Brain pericyte (primary cell): ENCODE measurements at regions not wholly inside any gene's neighbourhood (a gene's known extent, or its start where the extent isn't known, plus 50 kb on each side); places are given as distances from the start of the nearest gene placed in this dataset.

Experiments used
- DNase-seq: peaks from one replicate; pipeline ENCODE4 v3.0.0-alpha.2; 2012; ENCODE audit warnings: low read depth, low spot score

- peak; percentile 90 for DNase-seq
Observed at GRCh38 chr10:4663162-4663992, 162.6 kb upstream of the AKR1E2 start.

GRCh38 chr10:4662576-4663161 is 163.3 kb upstream of the AKR1E2 start:
- no peak for DNase-seq

- DNase-seq = no peak
Observed at GRCh38 chr10:4661511-4662255, 164.3 kb upstream of the AKR1E2 start.

DNA sequence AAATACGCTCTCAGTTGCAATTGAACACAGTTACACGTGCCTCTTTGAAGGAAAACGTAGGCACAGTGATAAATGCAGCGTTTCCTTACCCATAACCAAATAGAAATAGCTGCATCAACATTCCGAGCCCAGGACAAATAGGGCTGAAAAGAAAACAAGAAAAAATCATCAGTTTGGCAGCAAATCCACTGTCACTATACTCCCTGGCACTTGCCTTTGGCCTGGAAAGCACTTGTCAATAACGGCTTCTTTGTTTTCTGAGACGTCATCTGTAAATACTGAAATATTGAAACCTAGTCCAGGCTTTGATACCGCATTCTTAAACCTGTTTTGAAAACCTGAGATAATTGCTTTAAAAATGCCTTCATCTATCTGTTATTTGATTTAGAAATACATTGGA is 167.2 kb upstream of the AKR1E2 start:
- DNase-seq = no peak

- no peak for DNase-seq
Observed at GRCh38 chr10:4656576-4657194, 169.3 kb upstream of the AKR1E2 start.

GRCh38 chr10:4655879-4656278 is 170.1 kb upstream of the AKR1E2 start:
- no peak for DNase-seq

DNA sequence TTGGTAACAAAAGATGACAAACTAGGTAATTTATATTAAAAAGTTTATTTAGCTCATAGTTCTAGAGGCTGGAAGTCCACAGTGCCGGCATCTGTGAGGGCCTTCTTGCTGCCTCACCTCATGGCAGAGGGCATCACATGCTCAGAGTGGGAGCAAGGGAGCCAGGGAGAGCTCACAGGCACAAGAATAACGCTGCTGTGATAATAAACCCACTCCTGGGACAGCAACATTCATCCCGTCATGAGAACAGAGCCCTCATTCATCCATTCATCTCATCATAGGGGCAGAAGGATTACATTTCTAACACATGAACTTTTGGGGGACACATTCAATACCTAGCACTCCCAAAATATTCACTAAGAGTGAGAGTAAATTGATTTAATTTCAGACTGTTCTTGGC is 170.6 kb upstream of the AKR1E2 start:
- no peak for DNase-seq

- no peak for DNase-seq
Observed at GRCh38 chr10:4654496-4654895, 171.5 kb upstream of the AKR1E2 start.

- DNase-seq = no peak
Observed at GRCh38 chr10:4653160-4653559, 172.8 kb upstream of the AKR1E2 start.

DNA sequence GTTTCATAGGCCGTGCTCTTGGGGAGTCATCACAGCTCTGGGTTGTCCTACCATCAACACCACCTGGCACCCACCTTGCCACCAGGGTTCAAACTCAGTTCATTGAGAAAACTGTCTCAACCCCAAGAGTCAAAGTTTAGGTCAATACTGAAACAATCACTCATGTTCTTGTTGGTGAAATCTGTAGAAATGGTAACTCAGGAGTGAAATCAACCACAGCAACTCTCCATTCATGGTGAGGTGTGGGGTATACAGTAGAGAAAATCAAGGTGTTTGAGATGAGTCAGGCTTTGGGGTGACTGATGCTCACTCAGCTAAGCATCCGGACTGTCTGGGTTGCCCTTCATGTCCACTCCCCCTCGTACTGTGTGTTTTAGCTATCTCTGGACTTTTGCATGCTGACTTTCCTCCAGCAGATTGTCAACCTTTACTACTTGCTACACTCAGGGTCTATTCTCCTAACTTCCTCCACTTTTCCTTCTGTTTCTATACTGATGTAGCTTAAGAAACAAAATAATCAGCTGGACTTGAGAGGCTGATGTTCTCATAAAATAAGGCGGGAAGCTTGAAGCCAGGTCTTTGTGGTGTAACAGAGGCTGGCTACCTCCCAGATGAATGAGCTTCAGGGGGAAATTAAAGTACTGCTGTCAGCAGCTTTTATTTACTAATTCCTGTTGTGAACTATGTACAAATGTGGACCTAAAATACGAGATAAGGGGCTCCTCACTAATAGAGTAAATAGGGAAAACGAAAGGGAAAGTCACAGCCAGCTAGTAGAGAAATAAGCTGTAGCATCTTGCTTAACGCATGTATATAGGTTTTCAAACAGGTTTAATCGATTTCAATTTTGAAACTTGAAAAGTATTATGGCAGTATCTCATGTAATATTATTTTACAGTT is 173.6 kb upstream of the AKR1E2 start:
- DNase-seq = no peak

GRCh38 chr10:4651404-4652037 is 174.5 kb upstream of the AKR1E2 start:
- no peak for DNase-seq

- no peak for DNase-seq
Observed at GRCh38 chr10:4650582-4650981, 175.4 kb upstream of the AKR1E2 start.

DNA sequence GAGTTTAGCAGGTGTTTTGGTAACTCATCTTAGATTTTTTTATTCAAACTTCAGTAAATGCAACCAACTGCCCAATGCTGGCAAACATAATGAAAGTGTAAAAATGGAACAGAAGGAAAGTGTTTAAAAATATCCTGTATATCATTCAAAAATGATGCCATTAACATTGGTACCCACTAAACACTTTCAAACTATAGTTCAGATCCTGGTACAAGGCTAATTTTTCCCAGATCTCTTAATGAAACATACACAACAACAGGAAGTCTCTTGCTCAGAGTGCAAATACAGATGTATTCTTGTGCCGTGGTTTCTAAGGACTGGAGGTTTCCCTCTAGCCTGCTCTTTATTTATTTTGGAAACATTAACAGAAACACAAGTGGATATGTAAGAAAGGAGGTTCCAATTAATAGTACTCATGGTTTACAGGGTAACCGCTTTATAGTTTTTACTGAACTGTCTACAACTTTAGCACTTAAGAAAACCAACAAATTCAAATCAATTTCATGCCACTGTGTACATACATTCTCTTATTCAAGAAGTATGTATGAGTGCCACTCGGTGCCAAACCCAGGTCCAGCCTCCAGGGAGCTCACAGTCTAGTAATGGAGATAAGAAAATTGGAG is 176.0 kb upstream of the AKR1E2 start:
- DNase-seq = no peak

DNA sequence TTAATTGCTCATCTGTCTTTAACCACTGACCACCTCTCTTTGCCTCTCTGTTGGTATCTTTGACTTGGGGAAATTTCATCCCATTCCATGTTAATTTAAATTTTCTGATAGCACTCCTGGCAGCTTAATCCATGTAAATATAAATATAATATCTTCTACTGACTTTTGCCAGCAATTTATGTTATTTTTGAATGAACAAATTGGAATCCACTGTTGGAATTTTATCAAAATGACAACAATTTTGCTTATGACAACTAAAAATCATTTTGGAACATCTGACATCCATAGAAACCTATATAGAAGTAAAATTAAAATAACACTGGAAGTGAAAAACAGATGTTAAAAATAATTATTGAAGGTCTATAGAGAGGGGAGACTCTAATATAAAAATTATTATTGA is 176.5 kb upstream of the AKR1E2 start:
- DNase-seq = no peak

DNA sequence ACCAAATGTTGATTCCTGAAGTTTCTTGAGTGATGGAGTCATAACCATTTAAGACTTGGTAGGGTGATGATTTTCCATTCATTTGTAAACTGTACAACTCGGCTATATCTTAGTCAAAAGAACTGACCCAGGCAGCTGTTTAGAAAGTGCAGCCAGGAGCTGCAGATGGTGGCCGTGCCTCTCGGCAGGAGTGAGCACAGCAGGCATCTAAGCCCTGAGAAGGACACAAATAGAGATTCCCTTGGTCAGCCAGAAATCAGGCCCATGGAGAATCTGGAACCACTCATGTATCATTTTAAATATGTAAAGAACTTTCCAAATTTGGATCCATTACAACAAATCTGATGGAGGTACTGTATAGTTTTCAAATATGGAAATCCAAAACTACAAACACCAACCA is 177.0 kb upstream of the AKR1E2 start:
- peak; percentile 56 for DNase-seq

GRCh38 chr10:4647109-4647785 is 178.8 kb upstream of the AKR1E2 start:
- DNase-seq = no peak

DNA sequence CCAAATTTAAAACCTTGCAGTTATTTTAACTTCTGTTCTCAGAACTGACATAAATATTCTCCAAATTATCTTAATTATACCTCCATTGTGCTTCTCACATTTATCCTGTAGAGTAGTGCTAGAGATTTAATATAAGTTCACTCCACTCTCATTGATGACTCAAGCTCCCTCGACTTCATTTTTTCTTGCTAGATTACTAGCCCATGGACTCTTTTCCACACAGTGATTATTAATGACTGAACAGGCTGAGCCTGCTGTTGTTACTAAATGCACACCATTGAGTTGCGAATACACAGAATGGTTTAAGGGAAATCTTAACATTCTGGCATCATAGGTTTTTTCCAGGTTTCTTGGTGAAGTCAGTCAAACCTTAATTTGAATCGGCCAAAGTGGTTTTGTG is 179.5 kb upstream of the AKR1E2 start:
- no peak for DNase-seq

GRCh38 chr10:4645836-4646235 is 180.2 kb upstream of the AKR1E2 start:
- DNase-seq = no peak

DNA sequence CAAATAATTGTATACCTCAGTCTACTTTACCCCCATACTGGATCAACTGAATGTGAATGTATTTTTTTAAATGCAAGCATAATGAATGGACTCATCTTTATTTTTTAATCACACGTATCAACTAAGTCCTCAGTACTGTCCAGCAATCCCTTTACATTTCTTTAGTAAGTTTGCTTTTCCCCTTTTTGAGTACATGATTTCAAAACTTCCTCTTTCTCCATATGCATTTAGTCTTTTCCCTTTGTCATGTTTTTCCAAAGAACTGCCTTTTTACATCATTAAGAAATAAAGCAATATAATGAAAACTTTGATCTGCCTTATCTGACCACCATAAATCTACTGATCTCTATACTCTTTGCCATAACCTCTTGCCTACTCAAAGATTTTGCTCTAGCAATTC is 182.5 kb upstream of the AKR1E2 start:
- DNase-seq = no peak

GRCh38 chr10:4639960-4640359 is 186.0 kb upstream of the AKR1E2 start:
- no peak for DNase-seq
